Vagina (tissue), 2 donors: ENCODE measurements at regions not wholly inside any gene's neighbourhood (a gene's known extent, or its start where the extent isn't known, plus 50 kb on each side); places are given as distances from the start of the nearest gene placed in this dataset.

Experiments used
- CTCF ChIP-seq, 3 experiments: fragments of 450-650 bp in 2 of 3; fragments of 200-600 bp in 1 of 3; sonication (generic) in 1 of 3; IDR thresholded peaks; one replicate each; pipeline ENCODE4 v1.5.1; 2017 to 2019; ENCODE audit warnings: antibody characterized with exemption in 3 of 3, mild to moderate bottlenecking in 2 of 3, moderate library complexity in 2 of 3
- POLR2AphosphoS5 ChIP-seq, 2 donors: sonication (generic); formaldehyde crosslinking; IDR thresholded peaks; one replicate each; pipeline ENCODE4 v1.9.0; 2017; ENCODE audit warnings: antibody characterized with exemption in 2 of 2, mild to moderate bottlenecking in 2 of 2, low read depth in 1 of 2; ENCODE audit not compliant: insufficient read depth in 1 of 2

GRCh38 chrX:122790376-122791095 is 393.5 kb upstream of the GRIA3 start:
- TF ChIP-seq CTCF (IDR thresholded peaks at IDR 0.05) (no peak), POLR2AphosphoS5 (IDR thresholded peaks at IDR 0.05; ENCODE audit: insufficient read depth in 1 of 2, low read depth in 1 of 2) (no peak)
